Activated CD4-positive, alpha-beta T cell treated with anti-CD3 and anti-CD28 coated beads for 48 hours (primary cell): ENCODE measurements at regions not wholly inside any gene's neighbourhood (a gene's known extent, or its start where the extent isn't known, plus 50 kb on each side); places are given as distances from the start of the nearest gene placed in this dataset.
A peak's percentile ranks its signal among the peaks of the same experiment; 100 is the strongest.

Experiments used
- DNase-seq: peaks from one replicate; pipeline ENCODE4 v3.0.0-alpha.2; 2020

- DNase-seq: no peak
Measured at GRCh38 chr15:60217161-60217560, 180.6 kb downstream of the ANXA2 start.

- no peak for DNase-seq
Measured at GRCh38 chr15:60218256-60218655, 179.5 kb downstream of the ANXA2 start.

DNA sequence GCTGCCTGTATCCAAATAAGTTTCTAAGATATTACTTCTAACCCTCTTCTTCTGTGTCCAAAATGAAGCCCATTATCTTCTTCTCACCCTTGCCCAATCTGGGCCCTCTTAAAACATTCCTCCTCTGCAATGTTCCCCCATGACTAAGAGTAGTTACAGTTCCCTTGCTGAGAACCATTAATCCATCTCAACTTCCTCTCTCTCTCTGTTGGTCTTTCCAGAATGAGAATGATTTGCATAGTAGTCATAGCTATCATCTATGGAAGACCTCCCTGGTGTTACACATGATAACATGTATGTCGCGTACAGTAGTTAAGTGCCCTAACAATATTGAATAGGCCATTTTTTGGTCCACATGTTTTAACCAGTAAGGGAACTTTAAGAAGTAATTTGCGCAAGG, 177.9 kb downstream of the ANXA2 start:
- no peak for DNase-seq

DNA sequence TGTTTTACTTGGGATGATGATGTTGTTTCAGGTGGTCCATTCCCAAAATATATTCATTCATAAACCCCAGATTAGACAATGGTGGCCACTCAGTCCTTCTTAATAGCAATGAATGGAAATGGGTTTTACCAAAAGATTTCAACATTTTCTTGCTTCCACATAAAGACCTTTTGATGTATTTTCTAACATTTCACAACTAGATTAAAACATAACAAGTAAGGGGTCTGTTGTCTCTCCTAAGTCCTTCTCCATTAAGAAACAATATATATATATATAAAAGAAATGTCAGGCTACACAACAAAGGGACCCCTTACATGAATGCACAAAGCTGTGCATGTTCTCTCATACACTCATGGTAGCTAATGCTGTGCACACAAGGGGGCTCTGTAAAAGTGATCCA, 176.4 kb downstream of the ANXA2 start:
- DNase-seq: no peak

- DNase-seq: no peak
Measured at GRCh38 chr15:60222404-60222803, 175.4 kb downstream of the ANXA2 start.

- no peak for DNase-seq
Measured at GRCh38 chr15:60223176-60223575, 174.6 kb downstream of the ANXA2 start.

GRCh38 chr15:60226924-60227323, 170.9 kb downstream of the ANXA2 start:
- DNase-seq: no peak

GRCh38 chr15:60228101-60228500, 169.7 kb downstream of the ANXA2 start:
- DNase-seq: no peak

DNA sequence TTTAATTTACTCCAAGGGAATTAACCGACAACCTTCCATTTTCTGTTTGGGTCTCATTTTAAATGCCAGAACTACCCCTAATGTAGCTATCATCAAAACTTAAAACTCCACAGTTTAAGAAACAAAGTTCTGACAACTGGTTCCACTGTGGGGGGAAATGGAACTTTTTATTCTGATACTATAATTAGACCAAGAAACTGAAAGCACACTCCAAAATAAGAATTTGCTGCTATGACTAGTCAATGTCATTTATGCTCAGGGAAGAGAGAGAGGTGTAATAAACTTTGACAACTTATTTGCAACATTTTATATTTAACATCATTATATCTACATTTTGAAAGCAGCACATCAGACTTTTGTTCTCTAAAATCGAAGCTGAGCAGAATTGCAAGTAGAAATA, 169.2 kb downstream of the ANXA2 start:
- DNase-seq: no peak

DNA sequence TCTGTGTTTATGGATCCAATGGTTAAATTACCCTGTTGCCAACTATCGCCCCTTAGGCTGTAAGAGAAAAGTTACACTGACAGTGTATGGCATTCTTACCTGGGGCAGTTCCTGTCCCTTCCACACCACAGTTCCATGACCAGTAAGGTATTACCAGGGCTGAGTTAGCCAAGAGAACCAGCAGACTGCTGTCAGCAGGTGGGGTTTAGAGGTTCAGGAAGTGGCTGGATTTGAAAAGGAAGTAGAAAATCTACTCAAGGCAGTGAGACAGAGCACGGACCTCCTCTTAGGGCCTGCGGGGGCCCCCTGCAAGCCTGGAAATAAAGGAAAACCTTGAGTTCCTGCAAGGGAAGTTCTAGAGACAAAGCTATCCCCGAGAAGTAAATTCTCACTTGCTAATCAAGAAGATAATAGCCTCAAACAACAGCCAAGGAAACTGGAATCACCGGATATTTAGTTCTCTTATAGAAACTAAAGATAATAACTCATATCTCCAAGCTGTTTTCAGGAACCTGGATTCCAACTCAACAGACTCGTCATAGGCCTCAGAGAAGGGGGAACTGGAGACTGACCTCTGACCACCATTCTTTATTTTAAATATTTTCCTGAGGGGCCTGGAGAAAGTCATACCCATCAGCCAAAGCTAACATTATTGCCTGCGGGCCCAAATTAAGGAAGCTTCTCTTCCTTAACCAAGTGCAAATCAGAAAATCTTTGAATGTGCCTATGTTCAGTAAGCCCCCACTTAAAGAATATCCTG, 161.7 kb downstream of the ANXA2 start:
- no peak for DNase-seq

- DNase-seq: no peak
Measured at GRCh38 chr15:60237446-60237845, 160.3 kb downstream of the ANXA2 start.

- no peak for DNase-seq
Measured at GRCh38 chr15:60243769-60244168, 154.0 kb downstream of the ANXA2 start.

- DNase-seq: no peak
Measured at GRCh38 chr15:60244813-60245212, 153.0 kb downstream of the ANXA2 start.

DNA sequence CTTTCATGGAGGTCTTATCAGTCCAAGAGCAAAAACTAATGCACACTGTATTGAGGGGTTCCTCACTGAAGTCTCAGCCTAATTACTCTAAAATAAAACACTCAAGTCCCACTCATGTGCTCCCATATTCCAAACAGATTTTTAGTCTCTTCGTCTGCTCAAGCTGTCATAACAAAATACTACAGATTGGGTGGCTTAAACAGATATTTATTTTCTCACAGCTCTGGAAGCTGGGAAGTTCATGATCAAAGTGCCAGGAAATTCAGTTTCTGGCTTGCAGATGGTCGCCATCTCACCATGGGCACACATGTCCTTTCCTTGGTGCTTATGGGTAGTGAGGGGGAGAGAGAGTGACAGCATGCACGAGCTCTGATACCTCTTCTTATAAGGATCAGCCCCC, 147.5 kb downstream of the ANXA2 start:
- DNase-seq: no peak

DNA sequence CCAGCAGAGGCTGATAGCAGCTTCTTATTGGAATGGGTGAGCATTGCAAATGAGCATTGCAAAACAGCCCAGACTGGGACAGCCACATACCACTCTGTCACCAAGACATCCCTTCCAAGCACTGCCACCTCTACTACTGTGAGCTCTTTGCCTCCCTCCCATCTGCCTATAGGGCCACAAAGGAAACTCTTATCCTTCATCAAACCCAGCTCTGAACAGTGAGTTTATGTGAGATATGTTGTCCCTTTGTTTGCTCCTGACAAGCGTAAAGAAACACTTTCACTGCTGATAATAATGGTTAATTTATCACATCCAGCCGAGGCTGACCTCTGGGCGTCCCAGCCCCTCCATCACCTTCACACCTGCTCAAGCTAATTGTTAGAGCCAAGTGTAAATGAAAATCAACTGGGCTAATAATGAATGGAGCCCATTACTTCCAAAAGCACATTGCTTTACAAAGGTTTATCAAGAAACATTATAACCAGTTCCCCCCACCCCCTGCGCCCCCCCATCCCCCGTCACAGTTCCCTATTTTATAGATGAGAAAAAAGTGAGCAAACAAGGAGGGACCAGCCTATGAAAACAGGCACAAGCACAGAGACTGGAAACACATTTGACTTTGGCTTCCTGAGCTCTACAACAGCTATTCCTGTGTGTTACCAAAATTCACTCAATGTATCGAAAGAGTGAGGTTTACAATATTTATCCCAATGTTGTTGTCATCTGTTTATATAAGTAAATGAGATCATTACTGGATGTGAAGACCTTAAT, 146.3 kb downstream of the ANXA2 start:
- DNase-seq: no peak

DNA sequence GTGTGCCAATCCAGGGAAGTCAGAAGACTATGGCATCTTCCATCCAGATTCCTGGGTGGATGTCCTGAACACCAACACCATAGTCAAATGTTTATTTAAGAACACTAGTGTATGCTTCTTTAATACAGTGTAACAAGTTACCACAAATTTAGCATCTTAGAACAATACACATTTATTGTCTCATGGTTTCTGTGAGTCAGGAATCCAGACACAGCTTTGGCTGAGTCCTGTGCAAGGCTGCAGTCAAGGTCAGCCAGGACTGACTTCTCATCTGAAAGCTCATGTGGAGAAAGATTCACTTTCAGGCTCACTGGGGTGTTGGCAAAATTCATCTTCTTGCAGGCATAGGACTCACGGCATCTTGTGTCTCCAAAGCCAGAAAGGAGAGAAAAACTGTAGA, 143.4 kb downstream of the ANXA2 start:
- no peak for DNase-seq

DNA sequence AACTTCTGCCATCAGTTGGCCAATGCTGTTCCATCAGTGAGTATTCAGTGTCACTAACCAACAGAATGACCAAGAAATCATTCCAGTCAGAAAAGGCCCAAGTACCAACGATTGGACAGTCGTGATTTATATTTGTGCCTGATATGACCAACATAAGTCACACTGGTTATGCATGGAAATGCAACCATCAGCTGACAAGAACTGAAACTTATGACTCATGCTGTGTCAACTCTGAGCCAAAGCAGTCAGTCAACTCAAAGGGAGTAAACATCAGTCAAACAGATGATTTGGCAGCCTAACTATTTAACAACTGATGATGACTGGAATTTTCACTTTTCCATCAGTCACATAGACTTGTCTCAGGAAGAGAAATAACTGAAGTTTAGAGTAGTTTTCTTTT, 142.4 kb downstream of the ANXA2 start:
- peak; percentile 40 for DNase-seq

DNA sequence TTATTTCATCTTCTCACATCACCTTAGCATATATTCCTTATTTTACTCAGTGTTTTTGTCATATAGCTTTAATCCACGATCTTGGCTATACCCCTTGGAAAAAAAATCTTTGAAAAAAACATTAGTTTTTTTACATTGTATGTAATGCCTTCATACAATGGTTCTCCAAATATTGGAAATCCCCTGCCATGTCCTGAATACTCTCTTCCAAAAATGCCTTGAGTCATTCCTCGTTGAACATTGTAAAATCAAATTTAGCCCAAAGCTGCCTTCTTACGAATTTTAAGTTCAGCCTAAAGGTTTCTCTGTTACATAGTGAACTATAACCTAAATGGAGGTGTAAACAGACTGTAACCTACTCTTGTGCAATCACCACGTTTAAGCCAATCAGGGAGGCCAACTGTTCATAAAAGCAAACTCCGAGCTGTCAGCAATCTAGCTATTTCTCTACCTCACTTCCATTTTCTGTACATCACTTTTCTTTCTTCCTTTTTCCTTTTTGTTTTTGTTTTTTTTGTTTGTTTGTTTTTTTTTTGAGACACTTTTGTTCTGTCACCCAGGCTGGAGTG, 140.1 kb downstream of the ANXA2 start:
- no peak for DNase-seq

DNA sequence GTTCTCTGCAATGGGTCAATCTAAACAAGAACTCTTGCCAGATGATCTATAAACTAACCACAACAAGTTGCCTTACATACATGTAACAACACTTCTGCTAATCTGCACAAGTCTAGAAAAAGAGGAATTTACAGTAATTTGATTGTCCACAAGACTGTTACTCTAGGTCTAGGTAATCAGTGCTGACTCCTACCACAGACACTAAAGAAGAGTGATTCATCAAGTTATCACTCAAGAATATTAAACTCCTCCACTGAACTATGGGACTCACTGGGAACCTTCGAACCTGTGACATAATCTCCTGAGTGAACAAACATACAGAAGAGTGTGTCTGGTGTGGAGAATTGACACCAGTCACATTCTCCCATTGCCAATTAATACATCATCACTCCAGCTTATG, 138.3 kb downstream of the ANXA2 start:
- no peak for DNase-seq

- no peak for DNase-seq
Measured at GRCh38 chr15:60264088-60264487, 133.7 kb downstream of the ANXA2 start.

GRCh38 chr15:60264566-60264965, 133.2 kb downstream of the ANXA2 start:
- no peak for DNase-seq

DNA sequence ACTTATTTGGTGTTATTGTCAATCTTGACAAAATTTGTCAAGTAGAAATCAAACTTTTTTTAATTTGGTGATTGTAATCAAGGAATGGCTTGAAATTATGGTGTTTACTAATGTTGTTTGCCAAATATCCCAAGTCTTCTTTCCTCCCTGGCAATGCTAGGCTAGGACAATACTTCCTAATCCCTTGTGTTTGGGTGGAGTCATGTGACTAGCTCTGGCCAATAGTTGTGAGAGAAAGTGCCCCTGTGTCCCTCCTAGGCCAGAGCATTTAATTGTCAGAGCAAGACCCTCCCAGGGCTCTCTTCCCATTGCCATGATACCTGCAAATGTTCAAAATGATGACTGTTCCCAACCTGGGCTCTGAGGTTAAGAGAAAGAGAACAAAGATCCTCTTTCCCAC, 132.7 kb downstream of the ANXA2 start:
- no peak for DNase-seq

- no peak for DNase-seq
Measured at GRCh38 chr15:60272623-60273022, 125.2 kb downstream of the ANXA2 start.

DNA sequence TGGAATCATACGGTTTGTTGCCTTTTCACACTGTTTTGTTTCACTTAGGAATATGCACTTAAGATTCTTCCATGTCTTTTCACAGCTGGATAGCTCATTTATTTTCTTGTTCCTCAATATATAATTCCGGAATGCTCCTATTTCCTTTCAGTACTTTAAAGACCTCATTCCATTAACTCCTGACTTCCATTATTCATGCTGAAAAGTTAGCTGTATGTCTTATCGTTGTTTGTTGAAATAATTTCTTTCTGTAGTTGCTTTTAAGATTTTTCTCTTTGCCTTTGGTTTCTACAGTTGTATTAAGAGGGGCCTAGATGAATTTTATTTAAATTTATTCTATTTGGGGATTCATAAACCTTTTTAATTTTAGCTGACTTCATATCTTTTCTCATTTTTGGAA, 122.2 kb downstream of the ANXA2 start:
- no peak for DNase-seq
